ENCODE measurements at regions not wholly inside any gene's neighbourhood (a gene's known extent, or its start where the extent isn't known, plus 50 kb on each side); places are given as distances from the start of the nearest gene placed in this dataset.

DNA sequence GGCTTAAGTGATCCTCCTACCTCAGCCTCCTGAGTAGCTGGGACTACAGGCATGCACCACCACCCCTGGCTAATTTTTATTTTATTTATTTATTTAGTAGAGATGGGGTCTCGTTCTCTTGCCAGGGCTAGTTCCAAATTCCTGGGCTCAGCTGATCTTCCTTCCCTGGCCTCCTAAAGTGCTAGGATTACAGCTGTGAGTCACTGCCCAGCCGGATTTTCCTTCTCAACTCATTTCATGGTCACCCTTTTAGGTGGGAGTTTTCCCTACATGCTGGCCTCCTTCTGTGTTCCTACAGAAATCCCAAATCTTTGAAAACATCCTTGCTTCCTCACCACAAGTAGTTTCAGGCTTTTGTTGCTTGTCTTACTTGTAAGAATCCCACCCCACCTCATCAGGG, 102.1 kb upstream of the SIAH1 start:
- DNase-seq (ENCODE audit: low spot score): no peak

DNA sequence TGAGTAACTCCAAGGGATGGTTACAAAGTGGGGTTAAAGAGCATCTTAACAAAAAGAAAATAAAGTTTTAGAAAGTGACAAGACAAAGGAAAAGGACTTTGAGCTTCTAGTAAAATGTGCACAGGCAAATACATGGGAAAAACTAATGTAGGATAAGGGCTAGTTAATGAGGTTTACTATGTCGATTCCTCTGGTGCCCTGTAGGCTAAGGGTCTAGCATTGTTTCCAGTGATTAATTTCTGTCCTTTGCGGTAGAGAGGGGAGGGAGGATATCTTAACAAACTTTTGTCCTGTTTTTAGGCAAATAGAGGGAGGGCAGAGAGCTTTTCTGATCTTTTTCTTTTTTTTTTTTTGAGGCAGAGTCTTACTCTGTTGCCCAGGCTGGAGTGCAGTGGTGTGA, 96.6 kb upstream of the SIAH1 start:
- no peak for DNase-seq (ENCODE audit: low spot score)

DNA sequence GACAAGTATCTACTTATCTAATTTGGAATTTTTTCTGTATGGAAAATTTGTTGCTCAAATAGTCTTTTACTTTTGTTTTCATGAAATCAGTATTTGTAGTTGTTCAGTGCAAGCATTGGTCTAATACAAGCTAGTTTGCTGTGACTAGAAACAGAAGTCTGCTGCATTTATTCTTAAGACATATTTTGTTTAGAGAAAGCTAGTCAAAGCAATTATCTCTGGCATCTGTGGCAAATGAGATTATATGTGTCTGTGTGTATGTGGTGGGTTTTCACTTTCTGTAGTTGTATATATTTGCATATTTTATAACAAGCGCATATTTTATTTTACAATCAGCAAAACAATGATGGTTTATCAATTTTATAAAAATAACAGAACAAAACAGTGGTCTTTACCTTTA, 96.0 kb upstream of the SIAH1 start:
- DNase-seq (ENCODE audit: low spot score): no peak

DNA sequence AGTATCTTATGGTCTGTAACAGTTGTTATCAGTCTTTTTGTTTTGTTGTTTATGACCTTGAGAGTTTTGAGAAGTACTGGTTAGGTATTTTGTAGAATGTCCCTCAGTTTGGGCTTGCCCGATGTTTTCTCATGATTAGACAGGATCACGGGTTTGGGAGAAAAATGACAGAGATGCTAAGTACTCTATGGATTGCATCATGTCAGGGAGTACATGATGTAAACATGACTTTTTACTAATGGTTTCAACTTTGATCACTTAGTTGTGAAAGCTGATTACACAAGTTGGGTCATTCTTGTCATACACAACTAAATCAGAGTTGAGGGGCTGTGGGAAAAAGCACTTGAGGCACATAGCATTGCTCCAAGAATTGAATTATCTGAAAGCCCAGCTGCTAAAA, 94.7 kb upstream of the SIAH1 start:
- no peak for DNase-seq (ENCODE audit: low spot score)

DNA sequence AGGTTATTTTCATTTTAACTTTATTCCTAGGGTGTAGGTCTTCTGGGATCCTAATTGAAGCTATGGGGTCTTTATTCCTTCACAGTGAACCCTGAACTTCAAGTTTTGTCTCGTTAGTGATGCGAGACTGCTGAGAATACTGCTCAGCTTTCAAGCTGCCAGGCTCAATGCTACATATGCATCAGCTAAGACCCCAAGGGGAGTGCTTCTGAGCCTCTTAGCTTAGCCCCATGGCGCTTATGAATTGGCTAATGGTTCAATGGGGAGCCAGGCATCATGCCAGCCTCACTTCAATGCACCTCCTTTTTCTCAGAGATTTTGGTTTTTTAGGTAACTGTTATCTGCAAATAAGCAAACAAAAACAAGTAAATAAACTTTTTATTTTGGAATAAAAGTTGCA, 94.1 kb upstream of the SIAH1 start:
- no peak for DNase-seq (ENCODE audit: low spot score)

DNA sequence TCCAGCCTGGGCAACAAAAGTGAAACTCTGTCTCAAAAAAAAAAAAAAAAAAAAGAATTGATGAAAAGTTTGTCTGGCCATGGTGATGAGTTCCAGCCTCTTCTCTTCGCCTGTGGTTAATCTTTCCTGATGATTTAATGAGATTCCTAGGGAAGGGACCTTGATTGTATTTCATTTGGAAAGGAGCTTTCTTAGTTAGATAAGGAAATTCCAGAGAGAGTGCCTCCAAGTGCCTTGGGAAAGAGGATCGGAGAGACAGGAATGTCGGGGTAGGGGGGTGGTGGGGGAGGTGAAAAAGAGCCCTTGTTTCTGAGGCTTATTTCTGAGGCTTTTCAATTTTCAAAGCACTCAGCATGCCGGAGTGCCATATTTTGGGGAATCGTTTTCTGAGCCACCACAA, 93.2 kb upstream of the SIAH1 start:
- DNase-seq (ENCODE audit: low spot score): no peak

DNA sequence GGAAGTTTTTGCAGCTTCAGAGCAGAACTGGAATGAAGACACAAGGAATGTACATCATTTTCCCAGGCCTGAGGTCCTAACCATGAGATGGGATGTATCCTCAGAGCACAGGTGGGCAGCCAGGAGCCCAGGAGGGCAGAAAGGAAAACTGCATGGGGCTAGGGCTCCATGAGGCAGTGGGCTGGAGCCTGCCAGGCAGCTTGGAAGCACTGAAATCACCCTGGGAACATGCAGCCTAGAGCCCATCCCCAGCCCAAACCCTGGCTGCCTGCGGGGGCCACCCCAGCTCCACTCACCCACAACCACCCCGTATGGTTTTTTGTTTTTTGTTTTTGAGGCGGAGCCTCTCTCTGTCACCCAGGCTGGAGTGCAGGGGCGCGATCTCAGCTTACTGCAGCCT, 86.2 kb upstream of the SIAH1 start:
- no peak for DNase-seq (ENCODE audit: low spot score)

DNA sequence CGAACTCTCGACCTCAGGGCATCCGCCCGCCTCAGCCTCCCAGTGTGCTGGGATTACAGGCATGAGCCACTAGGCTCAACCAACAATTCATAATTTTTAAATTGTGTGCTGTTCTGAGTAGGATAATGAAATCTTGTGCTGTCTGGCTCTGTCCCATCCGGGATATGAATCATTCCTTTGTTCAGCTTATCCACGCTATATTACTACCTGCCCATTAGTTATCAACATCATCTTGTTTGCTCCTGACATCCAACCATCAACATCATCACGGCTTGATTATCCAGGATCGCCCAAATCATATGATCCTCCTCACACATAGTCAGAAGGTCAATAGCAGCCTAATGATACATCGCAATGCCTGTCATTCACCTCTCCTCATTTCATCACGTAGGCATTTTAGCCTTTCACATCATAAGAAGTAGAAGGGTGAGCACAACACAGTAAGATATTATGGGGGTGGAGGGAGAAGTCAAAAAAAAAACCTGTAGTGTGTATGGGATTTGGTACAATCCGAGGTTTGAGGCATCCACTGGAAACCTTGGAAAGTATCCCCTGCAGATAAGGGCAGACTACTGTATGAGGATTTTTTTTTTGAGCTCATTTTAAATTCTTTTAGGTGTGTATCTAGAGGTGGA, 77.0 kb upstream of the SIAH1 start:
- no peak for DNase-seq (ENCODE audit: low spot score)

DNA sequence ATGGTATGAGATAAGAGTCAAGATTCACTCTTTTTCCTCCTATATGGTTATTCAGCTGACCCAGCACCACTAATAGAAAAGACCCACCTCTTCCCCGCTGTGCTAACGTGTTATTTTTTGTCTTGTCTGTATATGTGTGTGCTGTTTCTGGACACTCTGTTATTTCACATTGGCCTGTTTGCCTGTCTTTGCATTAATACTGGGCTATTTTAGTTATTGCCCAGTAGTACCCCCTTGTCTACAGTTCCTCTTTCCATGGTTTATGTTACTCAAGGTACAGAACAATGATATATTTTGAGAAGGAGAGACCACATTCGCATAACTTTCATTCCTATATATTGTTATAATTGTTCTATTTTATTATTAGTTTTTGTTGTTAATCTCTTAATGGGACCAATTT, 74.0 kb upstream of the SIAH1 start:
- no peak for DNase-seq (ENCODE audit: low spot score)

DNA sequence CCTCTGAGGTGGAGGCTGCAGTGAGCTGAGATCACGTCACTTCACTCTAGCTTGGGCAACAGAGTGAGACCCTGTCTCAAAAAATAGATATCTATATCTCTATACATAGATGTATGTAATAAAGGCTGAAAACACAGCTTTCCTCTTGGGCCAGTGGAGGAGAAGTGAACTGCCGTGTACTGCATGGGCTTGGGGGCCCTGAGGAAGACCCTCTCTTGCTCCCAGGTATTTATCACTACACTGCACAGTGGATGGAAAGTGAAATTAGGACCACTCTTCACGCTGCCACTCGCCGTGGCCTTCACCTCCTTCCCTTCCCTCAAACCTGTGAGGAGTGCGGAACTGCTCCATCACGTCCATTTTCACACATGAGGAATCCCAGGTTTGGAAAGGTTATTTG, 68.8 kb upstream of the SIAH1 start:
- no peak for DNase-seq (ENCODE audit: low spot score)

DNA sequence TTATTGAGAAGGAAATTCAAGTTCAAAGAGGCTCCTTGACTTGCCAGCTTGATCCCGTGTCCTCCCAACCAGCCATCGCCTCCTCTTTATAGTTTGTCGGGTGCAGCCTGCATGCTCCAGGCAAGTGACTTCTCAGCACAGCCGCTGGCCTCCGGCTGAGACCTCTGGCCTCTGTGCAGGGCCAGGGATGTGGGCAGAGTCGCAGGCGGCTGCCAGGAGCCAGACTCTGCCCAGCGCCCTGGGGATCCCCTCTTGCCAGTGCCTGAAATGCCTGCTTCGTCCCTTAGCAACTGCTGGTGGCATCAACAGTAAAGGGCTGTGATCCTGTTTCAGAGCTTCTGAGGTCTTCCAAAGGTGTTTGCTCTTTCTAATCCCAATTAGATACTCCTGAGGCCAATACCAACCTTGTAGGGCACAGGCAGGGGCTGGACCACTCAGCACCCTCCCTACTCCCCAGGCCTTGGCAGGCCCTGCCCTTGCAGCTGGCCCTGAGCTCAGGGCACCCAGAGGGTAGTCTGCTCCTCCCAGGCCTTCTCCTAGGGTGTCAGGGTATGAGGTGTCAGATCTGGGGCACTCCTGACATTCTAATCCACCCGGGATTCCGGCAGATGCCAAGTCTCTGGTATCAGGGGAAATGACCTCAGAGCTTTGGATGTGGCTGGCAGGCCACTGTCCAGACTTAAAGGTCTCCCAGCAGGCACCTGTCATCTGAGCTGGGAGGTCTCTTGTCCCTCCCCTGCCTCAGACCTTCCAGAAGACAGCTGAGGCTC, 68.0 kb upstream of the SIAH1 start:
- DNase-seq (ENCODE audit: low spot score): no peak

DNA sequence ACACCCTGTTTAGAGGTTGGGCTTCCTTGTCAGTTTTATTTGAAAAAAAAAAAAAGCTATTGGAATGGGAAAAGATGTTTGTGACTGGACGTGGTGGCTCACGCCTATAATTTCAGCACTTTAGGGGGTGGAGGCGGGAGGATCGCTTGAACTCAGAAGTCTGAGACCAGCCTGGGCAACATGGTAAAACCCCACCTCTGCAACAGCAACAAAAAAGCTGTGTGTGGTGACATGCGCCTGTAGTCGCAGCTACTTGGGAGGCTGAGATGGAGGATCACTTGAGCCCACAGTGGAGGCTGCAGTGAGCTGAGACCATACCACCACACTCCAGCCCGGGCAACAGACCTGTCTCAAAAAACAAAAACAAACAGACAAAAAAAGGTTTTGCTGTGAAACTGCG, 66.1 kb upstream of the SIAH1 start:
- DNase-seq (ENCODE audit: low spot score): no peak

DNA sequence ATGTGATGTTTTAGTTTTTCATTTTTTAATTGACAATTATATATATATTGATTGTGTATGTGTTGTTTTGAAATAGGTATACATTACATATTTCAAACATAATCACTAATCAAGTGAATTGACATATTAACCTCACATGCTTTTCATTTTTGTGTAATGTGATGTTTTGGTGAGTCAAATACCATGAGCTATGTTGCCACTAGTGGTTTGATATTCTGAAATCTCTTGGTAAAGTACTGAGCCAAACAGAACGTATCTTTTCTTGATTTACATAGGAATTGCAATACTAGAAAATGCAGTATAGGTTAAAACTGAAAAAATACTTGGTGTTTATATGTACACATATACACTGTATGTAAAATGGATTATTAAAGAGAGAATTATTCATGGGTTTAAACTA, 65.2 kb upstream of the SIAH1 start:
- DNase-seq (ENCODE audit: low spot score): no peak

DNA sequence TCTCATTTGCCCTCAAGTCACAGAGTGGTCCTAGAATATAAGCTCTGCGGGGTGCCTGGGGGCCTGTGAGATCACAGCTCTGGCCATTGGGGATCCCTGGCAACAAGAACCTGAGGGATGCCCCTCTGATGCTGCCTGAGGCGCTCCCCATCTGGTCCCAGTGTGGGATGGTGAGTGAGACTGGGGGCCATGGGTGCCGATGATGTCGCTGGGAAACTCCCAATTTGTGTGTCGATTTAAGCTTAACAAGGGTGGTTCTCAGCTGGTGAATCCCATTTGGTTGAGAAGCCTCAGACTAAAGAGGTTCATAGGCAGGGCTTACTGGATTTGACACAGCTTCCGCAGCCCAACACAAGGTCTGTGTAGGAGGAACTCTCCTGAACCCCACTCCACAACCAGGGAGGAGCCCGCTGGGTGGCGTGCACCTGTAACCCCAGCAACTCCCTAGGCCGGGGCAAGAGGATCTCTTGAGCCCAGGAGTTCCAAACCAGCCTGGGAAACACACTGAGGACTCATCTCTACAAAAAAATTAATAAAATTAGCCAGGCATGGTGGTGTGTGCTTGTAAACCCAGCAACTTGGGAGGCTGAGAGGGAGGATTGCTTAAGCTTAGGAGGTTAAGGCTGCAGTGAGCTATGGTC, 63.7 kb upstream of the SIAH1 start:
- DNase-seq (ENCODE audit: low spot score): no peak

DNA sequence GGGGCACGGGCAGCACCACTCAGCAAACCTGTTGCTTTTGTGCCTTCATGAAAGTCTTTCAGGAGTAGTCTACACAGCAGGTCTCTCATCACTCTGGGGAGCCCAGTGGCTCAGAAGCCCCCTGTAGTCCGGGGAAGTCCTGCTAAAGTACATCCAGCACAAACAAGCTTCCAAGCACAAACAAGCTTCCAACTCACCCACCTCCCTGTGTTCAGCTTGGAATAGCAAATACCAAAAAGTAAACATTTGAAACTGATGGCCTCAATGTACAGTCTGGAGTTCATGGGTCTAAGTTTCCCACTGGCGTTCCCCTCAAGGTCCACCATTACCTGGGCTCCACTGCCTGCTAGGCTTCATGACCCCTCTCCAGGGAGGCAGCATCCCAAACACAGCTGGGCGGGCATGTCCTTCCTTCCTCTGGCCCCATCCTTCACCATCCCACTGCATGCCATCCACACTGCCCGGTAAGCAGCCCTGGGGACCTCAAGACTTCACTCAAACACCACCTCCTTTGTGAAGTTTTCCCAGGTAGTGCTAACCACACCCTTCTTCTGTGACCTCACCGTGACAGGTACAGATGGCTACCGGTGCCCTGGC, 62.8 kb upstream of the SIAH1 start:
- DNase-seq (ENCODE audit: low spot score): no peak

DNA sequence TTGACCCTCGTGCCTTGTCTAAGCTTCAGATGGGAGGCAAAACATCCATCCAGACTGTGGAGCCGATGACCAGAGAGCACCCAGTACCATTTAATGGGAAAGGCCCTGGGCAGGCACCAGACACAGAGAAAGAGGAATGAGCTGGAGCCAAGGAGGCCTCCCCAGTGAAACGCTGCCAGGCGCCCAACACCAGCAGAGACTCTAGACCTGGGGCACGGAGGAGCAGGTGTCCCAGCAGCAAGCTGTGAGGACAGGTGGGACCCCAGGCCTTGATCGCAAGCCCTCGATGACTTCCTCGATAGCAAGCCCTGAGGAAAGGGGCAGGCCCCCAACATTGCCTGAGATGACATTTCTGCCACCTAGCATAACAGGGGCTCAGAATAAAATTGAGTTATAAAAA, 62.2 kb upstream of the SIAH1 start:
- no peak for DNase-seq (ENCODE audit: low spot score)

DNA sequence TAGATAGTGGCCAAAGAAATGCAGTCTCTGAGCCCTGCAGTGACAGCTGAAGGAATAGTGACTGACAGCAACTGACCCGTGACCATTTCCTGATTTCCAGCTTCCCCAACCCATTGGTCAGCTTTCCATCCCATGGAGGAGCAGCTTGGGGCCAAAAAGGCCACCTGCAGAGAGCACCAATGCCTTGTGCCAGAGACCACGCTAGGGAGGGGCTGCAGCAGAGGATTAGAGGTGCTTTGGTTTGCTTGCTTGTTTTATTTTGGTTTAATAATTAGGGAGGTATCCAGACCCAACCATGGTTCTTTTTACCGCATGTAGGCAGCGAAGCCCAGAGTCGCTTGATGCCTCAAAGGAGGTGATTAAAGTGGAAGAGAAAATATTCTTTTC, 61.3 kb upstream of the SIAH1 start:
- no peak for DNase-seq (ENCODE audit: low spot score)

DNA sequence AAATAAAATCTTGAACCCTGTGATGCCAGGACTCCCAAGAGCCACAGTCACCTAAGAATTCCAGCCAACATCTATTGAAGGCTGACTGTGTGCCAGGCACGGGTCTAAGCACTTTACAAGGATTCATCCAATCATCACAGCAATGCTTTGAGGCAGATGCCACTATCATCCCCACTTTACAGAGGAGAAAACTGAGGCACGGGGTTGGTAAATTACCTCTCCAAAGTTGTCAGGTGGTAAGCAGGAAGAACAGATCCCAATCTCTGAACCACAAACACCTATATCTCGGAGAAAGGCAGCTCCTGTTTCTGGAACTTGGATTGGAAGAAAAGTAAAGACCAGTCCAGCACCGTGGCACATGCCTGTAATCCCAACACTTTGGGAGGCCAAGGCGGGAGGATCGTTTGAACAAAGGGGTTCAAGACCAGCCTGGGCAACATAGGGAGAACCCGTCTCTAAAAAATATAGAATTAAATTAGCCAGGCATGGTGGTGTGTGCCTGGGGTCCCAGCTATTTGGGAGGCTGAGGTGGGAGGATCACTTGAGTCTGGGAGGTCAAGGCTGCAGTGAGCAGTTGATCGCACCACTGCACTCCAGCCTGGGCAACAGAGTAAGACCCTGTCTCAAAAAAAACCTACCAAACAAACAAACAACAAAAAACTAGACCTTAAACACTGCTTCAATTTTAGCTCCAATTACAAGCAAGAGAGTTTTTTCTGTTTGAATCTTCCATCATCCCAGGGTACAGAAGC, 60.7 kb upstream of the SIAH1 start:
- DNase-seq (ENCODE audit: low spot score): no peak

DNA sequence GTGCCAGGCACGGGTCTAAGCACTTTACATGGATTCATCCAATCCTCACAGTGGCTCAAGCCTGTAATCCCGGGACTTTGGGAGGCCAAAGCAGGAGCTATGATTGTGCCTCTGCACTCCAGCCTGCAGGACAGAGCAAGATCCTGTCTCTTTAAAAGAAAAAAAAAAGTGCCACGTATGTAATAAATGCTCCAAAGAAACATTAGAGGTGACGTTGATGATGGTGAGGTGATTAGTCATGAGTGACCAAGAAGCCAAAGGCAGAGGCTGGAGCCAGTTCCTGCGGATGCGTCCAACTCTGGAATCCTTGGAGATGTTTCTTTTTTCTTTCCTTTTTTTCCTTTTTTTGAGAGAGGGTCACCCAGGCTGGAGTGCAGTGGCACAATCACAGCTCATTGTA, 59.4 kb upstream of the SIAH1 start:
- DNase-seq (ENCODE audit: low spot score): no peak

DNA sequence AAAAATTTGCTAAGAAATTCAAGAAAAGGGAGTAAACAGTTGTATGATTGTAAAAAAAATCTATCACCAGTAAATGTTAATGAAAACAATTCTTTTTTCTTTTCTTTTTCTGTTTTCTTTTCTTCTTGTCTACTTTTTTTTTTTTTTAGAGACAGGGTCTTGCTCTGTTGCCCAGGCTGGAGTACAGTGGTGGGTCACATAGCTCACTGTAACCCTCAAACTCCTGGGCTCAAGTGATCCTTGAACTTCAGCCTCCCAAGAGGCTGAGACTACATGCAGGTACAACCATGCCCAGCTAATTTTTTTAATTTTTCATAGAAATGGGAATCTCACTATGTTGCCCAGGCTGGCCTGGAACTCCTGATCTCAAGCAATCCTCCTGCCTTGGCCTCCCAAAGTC, 57.2 kb upstream of the SIAH1 start:
- DNase-seq (ENCODE audit: low spot score): no peak

DNA sequence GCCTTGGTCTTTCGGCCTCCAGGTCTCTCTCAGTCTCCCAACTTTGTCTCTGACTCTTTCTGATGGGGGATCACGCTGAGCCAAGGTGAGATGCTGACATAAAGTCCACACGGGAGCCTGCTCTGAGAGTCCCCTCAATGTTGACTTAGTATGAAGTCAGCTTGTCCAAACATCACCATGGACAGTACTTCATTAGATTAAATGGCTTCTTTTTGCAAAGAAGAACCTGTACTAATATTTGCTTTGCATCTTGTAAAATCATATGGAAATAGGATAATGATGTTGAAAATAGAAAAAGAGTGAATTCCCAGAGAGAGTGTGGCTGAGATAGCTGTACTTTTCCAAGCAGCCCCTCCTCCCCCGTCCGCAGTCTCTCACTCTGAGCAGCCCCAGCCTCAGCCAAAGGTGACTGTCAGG, 56.7 kb upstream of the SIAH1 start:
- DNase-seq (ENCODE audit: low spot score): no peak

DNA sequence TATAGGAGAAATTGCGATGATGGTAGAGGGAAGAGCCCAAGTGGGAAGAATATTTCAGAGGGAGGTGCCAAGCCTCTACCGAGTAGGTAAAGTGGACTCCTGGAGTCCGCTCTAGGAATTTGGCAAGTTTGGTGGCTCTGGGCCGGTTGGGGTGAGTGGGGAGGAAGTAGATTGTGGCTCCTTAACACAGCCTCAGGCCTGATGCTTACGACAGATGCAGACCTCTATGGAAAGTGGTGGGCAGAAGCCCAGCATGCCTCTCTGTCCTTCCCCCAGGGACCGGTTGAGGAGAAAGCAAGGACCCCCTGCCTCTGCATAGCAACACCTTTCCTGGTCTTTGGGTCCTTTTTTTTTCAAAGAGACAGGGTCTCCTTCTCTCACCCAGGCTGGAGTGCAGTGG, 55.9 kb upstream of the SIAH1 start:
- no peak for DNase-seq (ENCODE audit: low spot score)

DNA sequence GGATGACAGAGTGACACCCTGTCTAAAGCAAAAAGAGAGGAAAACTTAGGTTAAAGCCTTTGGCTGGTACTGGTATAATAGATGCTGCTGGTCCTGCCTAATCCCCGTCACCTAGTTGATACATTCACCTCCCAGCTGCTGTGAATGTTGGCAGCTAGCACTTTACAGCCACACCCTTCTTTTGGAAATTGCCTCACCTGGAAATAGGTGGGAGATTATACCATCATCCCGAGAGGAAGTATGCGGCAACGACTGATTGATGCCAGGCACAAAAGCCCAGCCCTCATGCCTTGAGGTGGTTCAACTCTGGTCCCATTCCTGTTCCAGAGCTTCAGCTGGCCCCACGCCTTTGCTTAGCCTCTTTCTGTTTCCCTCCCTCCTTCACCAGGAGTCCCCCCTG, 53.2 kb upstream of the SIAH1 start:
- DNase-seq (ENCODE audit: low spot score): no peak
